ENCODE measurements at regions not wholly inside any gene's neighbourhood (a gene's known extent, or its start where the extent isn't known, plus 50 kb on each side); places are given as distances from the start of the nearest gene placed in this dataset.
"Not testable (repeated sequence)": the region's sequence is repeated elsewhere in the genome, so short reads cannot be mapped to it uniquely, and the experiment has no call there.

DNA sequence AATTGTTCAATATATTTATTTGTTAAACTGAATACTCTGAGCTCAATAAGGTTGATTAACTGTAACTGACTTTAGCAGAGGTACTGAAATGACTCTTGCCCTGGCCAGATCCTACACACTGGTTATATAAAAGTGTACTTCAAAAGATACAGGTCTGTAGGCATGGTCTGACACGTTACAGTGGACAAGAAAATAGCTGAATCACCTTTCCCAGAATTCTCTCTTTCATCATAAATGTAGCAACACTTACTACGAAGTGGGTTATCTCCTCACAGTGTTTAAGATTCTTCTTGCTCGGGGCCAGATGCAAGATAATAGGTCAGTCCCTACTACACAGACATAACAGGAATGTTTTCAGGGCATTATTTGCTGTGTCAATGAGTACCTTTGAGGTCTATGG, 107.0 kb upstream of the ZC3H15 start:
- no peak overlapping the region for H3K4me3 ChIP-seq (ENCODE audit: low read depth, low read length)
- TF ChIP-seq, protein P1, sequence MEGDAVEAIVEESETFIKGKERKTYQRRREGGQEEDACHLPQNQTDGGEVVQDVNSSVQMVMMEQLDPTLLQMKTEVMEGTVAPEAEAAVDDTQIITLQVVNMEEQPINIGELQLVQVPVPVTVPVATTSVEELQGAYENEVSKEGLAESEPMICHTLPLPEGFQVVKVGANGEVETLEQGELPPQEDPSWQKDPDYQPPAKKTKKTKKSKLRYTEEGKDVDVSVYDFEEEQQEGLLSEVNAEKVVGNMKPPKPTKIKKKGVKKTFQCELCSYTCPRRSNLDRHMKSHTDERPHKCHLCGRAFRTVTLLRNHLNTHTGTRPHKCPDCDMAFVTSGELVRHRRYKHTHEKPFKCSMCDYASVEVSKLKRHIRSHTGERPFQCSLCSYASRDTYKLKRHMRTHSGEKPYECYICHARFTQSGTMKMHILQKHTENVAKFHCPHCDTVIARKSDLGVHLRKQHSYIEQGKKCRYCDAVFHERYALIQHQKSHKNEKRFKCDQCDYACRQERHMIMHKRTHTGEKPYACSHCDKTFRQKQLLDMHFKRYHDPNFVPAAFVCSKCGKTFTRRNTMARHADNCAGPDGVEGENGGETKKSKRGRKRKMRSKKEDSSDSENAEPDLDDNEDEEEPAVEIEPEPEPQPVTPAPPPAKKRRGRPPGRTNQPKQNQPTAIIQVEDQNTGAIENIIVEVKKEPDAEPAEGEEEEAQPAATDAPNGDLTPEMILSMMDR (IDR thresholded peaks at IDR 0.05; ENCODE audit: insufficient read depth, low read depth, low read length), result no peak
- DNase-seq (ENCODE audit: low read depth), result peak; percentile 3

- no peak for DNase-seq (ENCODE audit: low read depth)
- TF ChIP-seq, protein P1 (IDR thresholded peaks at IDR 0.05; ENCODE audit: insufficient read depth, low read depth, low read length), result no peak
- H3K4me3 ChIP-seq (ENCODE audit: low read depth, low read length), result no peak overlapping the region
Measured at GRCh38 chr2:186380805-186381204, 105.3 kb upstream of the ZC3H15 start.

DNA sequence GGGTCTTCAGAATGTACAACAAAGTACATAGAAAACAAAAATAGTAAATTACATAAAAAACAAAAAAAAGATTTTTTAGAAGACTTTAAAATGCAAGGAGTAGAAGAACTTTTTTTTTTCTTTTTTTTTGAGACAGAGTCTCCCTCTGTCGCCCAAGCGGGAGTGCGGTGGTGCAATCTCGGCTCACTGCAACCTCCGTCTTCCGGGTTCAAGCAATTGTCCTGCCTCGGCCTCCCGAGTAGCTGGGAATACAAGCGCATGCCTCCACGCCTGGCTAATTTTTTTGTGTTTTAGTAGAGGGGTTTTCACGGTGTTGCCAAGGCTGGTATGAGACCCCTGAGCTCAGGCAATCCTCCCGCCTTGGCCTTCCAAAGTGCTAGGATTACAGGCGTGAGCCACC, 104.5 kb upstream of the ZC3H15 start:
- TF ChIP-seq, protein P1 (IDR thresholded peaks at IDR 0.05; ENCODE audit: insufficient read depth, low read depth, low read length), result no peak
- no peak for DNase-seq (ENCODE audit: low read depth)
- no peak overlapping the region for H3K4me3 ChIP-seq (ENCODE audit: low read depth, low read length)

DNA sequence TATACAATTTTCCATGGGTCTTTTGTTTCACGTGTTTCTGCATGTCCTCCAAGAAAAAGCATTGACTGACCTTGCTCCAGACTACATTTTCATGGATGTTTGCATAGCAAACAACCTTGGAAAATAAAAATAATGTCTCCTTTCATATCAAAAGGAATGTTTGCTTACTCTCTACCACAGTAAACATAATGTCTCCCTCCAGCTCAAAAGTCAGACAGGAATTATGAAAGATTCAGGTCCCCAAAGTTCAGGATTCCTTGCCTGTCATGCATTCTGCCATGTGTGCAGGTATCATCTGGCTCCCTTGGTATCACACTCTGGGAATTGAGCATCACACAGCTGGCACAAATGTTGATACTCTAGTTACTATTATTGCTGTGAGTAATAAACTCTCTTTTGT, 103.1 kb upstream of the ZC3H15 start:
- DNase-seq (ENCODE audit: low read depth), result peak; percentile 1
- TF ChIP-seq, protein P1 (IDR thresholded peaks at IDR 0.05; ENCODE audit: insufficient read depth, low read depth, low read length), result no peak
- H3K4me3 ChIP-seq (ENCODE audit: low read depth, low read length), result no peak overlapping the region

DNA sequence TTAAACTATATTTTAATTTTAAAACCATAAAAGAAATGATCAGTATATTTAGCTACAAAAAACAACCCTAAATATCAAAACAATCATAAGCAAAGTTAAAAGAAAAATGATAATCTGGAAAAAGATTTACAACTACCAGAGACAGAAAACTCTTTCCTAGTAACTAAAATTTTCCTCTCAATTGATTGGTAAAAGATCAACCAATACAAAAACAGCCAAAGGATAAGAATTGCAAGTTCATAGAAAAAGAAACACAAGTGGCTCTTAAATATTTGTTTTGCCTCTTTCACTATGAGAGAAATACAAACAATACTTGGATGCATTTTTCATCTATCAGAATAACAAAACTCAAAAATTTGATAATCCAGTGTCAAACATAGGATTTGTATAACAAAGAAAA, 101.8 kb upstream of the ZC3H15 start:
- no peak for DNase-seq (ENCODE audit: low read depth)
- TF ChIP-seq, protein P1 (IDR thresholded peaks at IDR 0.05; ENCODE audit: insufficient read depth, low read depth, low read length), result no peak

DNA sequence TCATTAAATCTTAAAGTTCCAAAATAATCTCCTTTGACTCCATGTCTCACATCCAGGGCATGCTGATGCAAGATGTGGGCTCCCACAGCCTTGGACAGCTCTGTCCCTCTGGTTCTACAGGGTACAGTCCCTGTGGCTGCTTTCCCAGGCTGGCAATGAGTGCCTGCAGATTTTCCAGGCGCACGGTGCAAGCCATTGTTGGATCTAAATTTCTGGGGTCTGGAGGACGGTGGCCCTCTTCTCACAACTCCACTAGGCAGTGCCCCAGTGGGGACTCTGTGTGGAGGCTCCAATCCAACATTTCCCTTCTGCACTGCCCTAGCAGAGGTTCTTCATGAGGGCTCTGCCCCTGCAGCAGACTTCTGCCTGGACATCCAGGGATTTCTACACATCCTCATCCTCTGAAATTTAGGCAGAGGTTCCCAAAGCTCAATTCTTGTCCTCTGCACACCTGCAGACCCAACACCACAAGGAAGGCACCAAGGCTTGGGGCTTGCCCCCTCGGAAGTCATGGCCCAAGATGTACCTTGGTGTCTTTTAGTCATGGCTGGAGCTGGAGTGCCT, 100.3 kb upstream of the ZC3H15 start:
- not testable (repeated sequence) for DNase-seq (ENCODE audit: low read depth)

More for the DNA sequence above, 101.8 kb upstream of the ZC3H15 start:
- no peak overlapping the region for H3K4me3 ChIP-seq (ENCODE audit: low read depth, low read length)

DNA sequence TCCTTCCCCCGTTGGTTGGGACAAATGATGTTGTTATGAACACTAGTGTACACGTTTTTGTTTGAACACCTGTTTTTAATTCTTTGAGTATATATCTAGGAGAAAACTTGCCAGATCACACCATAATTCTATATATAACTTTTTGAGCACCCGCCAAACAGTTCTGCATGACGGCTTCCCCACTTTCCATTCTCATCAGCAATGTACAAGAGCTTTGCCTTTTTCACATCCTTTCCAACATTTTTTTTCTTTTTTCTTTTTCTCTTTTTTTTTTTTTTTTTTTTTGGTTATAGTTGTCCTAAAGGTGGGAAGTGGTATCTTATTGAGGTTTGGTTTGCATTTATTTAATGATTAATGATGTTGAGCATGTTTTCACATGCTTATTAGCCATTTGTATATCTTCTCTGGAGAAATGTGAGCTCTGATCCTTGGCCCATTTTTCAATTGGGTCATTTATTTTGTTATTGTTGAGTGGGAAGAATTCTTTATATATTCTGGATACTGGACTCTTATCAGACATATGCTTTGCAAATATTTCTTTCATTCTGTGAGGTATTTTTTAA, 86.9 kb upstream of the ZC3H15 start:
- H3K4me3 ChIP-seq (ENCODE audit: low read depth, low read length), result no peak overlapping the region
- TF ChIP-seq, protein P1 (IDR thresholded peaks at IDR 0.05; ENCODE audit: insufficient read depth, low read depth, low read length), result no peak
- DNase-seq (ENCODE audit: low read depth), result no peak

More for the DNA sequence above, 100.3 kb upstream of the ZC3H15 start:
- H3K4me3 ChIP-seq (ENCODE audit: low read depth, low read length), result not testable (repeated sequence)
